ENCODE measurements at regions not wholly inside any gene's neighbourhood (a gene's known extent, or its start where the extent isn't known, plus 50 kb on each side); places are given as distances from the start of the nearest gene placed in this dataset.

DNA sequence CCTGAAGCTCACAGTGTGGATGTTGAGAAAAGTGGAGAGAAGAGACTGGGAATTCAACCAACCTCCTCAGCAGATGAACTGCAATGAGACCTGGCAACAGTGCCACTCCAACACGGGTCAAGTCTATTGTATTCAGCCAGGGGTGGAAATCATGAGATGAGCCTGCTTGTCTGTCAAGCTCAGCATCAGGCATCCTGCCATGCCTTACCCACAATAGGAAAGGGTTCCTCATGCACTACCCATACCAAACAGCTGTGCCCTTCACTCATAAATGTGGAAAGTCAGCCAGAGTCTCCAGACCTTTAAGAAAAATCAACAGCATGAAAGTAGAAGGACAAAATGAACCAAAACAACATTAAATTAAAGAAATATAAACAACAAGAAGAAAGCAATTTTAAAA is 542.1 kb downstream of the EPHB1 start:
- H3K79me2 ChIP-seq (ENCODE audit: control insufficient read depth, insufficient read depth, low read length), result no peaks in the 10 kb centered on the region
- H3K4me3 ChIP-seq (replicated peaks in 1 of 4; ENCODE audit: control extremely low read depth in 1 of 4, insufficient read depth in 1 of 4, low read depth in 3 of 4, low read length in 4 of 4), result no peak overlapping the region
- H3K9me3 ChIP-seq (ENCODE audit: control insufficient read depth, insufficient read depth, low read depth, low read length), result no peaks in the 10 kb centered on the region
- H3K9ac ChIP-seq (ENCODE audit: insufficient read depth, low read length), result no peak overlapping the region
- no peak overlapping the region for H2AFZ ChIP-seq (ENCODE audit: low read length)
- H4K20me1 ChIP-seq (ENCODE audit: control insufficient read depth, extremely low read depth, insufficient read depth, low read length), result no peaks in the 10 kb centered on the region
- H3K4me2 ChIP-seq (ENCODE audit: extremely low read depth, insufficient read depth, low read length), result no peak overlapping the region
- no peaks in the 10 kb centered on the region for H3K36me3 ChIP-seq (ENCODE audit: control insufficient read depth, insufficient read depth, low read length)
- no peak for TF ChIP-seq EZH2 (IDR thresholded peaks at IDR 0.05; ENCODE audit: low read length, missing control alignments)
- TF ChIP-seq, protein P1, sequence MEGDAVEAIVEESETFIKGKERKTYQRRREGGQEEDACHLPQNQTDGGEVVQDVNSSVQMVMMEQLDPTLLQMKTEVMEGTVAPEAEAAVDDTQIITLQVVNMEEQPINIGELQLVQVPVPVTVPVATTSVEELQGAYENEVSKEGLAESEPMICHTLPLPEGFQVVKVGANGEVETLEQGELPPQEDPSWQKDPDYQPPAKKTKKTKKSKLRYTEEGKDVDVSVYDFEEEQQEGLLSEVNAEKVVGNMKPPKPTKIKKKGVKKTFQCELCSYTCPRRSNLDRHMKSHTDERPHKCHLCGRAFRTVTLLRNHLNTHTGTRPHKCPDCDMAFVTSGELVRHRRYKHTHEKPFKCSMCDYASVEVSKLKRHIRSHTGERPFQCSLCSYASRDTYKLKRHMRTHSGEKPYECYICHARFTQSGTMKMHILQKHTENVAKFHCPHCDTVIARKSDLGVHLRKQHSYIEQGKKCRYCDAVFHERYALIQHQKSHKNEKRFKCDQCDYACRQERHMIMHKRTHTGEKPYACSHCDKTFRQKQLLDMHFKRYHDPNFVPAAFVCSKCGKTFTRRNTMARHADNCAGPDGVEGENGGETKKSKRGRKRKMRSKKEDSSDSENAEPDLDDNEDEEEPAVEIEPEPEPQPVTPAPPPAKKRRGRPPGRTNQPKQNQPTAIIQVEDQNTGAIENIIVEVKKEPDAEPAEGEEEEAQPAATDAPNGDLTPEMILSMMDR (conservative IDR thresholded peaks at IDR 0.05 in 1 of 2, IDR thresholded peaks at IDR 0.05 in 1 of 2; ENCODE audit: low read depth in 1 of 2, low read length in 2 of 2), result no peak
- no peak for DNase-seq (ENCODE audit: low read depth in 2 of 2)
- no peaks in the 10 kb centered on the region for H3K4me1 ChIP-seq (ENCODE audit: control insufficient read depth, extremely low read depth, insufficient read depth, low read length)
- H3K27me3 ChIP-seq (ENCODE audit: control insufficient read depth, insufficient read depth, low read length), result no peaks in the 10 kb centered on the region
- H3K27ac ChIP-seq (ENCODE audit: insufficient read depth, low read length), result no peak overlapping the region

DNA sequence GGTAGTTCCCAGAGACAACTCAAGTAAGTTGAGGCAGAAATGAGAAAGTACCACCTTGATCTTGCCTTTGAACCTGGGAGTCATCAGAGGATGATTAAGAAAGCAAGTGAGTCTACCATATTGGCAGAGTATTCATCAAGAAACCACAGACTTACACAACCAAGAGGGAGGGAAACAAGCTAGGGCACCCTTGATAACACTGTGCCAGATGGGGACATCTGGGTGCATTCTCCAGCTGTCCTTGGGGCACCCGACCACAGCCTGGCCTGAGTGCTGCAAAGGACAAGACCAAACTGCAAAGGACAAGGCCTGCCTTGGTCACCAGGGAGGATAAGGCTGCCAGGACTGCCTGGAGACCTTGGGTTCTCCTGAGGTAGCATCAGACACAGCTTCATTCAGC is 553.6 kb downstream of the EPHB1 start:
- no peaks in the 10 kb centered on the region for H3K79me2 ChIP-seq (ENCODE audit: control insufficient read depth, insufficient read depth, low read length)
- no peak overlapping the region for H2AFZ ChIP-seq (ENCODE audit: low read length)
- H3K4me1 ChIP-seq (ENCODE audit: control insufficient read depth, extremely low read depth, insufficient read depth, low read length), result no peaks in the 10 kb centered on the region
- no peak for DNase-seq (ENCODE audit: low read depth in 2 of 2)
- no peak overlapping the region for H3K9ac ChIP-seq (ENCODE audit: insufficient read depth, low read length)
- TF ChIP-seq EZH2 (IDR thresholded peaks at IDR 0.05; ENCODE audit: low read length, missing control alignments), result no peak
- TF ChIP-seq, protein P1 (conservative IDR thresholded peaks at IDR 0.05 in 1 of 2, IDR thresholded peaks at IDR 0.05 in 1 of 2; ENCODE audit: low read depth in 1 of 2, low read length in 2 of 2), result no peak
- H4K20me1 ChIP-seq (ENCODE audit: control insufficient read depth, extremely low read depth, insufficient read depth, low read length), result no peaks in the 10 kb centered on the region
- no peaks in the 10 kb centered on the region for H3K9me3 ChIP-seq (ENCODE audit: control insufficient read depth, insufficient read depth, low read depth, low read length)
- no peak overlapping the region for H3K4me3 ChIP-seq (replicated peaks in 1 of 4; ENCODE audit: control extremely low read depth in 1 of 4, insufficient read depth in 1 of 4, low read depth in 3 of 4, low read length in 4 of 4)
- H3K27me3 ChIP-seq (ENCODE audit: control insufficient read depth, insufficient read depth, low read length), result no peaks in the 10 kb centered on the region
- no peak overlapping the region for H3K27ac ChIP-seq (ENCODE audit: insufficient read depth, low read length)
- H3K4me2 ChIP-seq (ENCODE audit: extremely low read depth, insufficient read depth, low read length), result no peak overlapping the region
- no peaks in the 10 kb centered on the region for H3K36me3 ChIP-seq (ENCODE audit: control insufficient read depth, insufficient read depth, low read length)

DNA sequence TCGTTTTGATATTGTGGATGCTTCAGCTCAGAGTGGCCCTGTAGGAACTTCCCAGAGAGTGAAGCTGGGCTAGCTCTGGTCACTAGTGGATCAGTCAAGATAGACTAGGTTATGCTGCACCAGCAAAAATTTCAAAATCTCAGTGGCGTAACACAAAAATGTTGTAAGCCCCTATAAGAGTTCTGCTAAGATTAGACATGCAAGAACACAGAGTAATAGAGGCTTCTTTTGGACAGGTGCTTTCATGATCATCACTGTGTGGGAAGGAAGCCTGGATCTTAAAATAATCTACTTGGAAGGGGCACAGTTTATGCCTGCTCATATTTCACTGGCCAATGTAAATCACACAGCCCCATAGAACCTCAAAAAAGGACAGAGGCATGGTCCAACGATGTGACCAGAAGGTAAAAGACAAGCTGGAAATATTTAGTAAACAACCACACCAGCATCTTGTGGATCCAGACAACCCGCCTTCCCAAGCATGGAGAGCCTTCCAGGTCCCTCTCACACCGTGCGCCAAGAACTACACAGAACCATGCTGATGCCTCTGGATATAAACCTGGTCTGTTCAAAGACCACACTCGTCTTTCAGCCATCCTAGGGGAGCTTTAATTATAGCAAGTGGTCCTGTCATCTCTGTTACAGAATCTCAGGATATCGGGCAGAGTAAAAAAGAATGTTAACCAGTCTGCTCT is 554.3 kb downstream of the EPHB1 start:
- Histone ChIP-seq H3K36me3 (ENCODE audit: control insufficient read depth, insufficient read depth, low read length) (no peaks in the 10 kb centered on the region), H2AFZ (ENCODE audit: low read length) (no peak overlapping the region), H3K4me3 (replicated peaks in 1 of 4; ENCODE audit: control extremely low read depth in 1 of 4, insufficient read depth in 1 of 4, low read depth in 3 of 4, low read length in 4 of 4) (no peak overlapping the region), H4K20me1 (ENCODE audit: control insufficient read depth, extremely low read depth, insufficient read depth, low read length) (no peaks in the 10 kb centered on the region), H3K27ac (ENCODE audit: insufficient read depth, low read length) (no peak overlapping the region), H3K79me2 (ENCODE audit: control insufficient read depth, insufficient read depth, low read length) (no peaks in the 10 kb centered on the region), H3K4me2 (ENCODE audit: extremely low read depth, insufficient read depth, low read length) (no peak overlapping the region), H3K9me3 (ENCODE audit: control insufficient read depth, insufficient read depth, low read depth, low read length) (no peaks in the 10 kb centered on the region), H3K27me3 (ENCODE audit: control insufficient read depth, insufficient read depth, low read length) (no peaks in the 10 kb centered on the region), H3K4me1 (ENCODE audit: control insufficient read depth, extremely low read depth, insufficient read depth, low read length) (no peaks in the 10 kb centered on the region), H3K9ac (ENCODE audit: insufficient read depth, low read length) (no peak overlapping the region)
- TF ChIP-seq, protein P1 (conservative IDR thresholded peaks at IDR 0.05 in 1 of 2, IDR thresholded peaks at IDR 0.05 in 1 of 2; ENCODE audit: low read depth in 1 of 2, low read length in 2 of 2), result no peak
- no peak for TF ChIP-seq EZH2 (IDR thresholded peaks at IDR 0.05; ENCODE audit: low read length, missing control alignments)
- DNase-seq (ENCODE audit: low read depth in 2 of 2), result no peak
